ENCODE measurements at regions not wholly inside any gene's neighbourhood (a gene's known extent, or its start where the extent isn't known, plus 50 kb on each side); places are given as distances from the start of the nearest gene placed in this dataset.
"Not testable (repeated sequence)": the region's sequence is repeated elsewhere in the genome, so short reads cannot be mapped to it uniquely, and the experiment has no call there.

DNA sequence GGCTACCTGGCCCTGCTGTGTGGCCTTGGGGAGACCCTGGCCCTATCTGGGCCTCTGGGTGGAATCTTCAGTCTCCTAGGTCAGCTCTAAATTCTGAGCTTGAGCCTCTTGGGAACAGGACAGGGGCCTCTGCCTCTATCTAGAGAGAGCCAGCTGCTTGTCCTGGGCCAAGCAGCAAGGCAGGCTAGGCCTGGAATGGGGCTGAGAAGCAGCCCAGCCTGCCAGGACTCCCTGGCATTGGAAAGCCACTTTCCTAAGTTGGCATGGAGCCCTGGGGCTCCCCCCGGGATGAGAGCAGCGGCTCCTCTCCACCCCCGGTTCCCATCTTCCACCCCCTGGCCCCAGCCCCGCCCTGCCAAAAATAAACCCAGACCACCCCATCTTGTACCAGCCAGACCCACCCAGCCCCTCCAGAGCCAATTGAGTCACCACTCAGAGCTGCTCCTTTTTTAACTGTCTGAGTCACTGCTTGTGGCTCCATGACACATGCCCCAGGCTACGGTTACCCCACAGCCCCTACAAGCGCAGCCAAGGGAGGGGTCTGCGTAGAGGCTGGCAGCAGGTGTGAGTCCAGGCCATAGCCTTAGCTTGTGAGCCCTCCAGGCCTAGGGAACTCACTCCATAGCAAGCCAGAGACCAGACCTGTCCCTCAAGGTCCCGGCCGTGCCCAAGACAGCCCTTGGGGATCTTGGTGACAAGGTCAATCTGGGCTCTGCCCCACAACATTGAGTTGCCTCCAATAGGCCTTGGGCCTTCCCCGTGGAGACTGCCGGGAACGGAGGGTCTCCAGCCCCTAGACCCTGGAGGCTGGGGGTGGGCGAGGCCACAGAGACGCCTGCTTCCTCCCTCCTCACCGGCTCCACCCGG is 189.7 kb downstream of the TBC1D2B start:
- not testable (repeated sequence) for DNase-seq; H3K9me3 ChIP-seq (ENCODE audit: control insufficient read depth, low read length, poor library complexity, severe bottlenecking); H3K27me3 Mint-ChIP-seq; H3K27ac Mint-ChIP-seq; H3K4me1 Mint-ChIP-seq; H3K36me3 Mint-ChIP-seq (ENCODE audit: low read depth); H3K4me3 Mint-ChIP-seq
- ATAC-seq, result peak; percentile 28

DNA sequence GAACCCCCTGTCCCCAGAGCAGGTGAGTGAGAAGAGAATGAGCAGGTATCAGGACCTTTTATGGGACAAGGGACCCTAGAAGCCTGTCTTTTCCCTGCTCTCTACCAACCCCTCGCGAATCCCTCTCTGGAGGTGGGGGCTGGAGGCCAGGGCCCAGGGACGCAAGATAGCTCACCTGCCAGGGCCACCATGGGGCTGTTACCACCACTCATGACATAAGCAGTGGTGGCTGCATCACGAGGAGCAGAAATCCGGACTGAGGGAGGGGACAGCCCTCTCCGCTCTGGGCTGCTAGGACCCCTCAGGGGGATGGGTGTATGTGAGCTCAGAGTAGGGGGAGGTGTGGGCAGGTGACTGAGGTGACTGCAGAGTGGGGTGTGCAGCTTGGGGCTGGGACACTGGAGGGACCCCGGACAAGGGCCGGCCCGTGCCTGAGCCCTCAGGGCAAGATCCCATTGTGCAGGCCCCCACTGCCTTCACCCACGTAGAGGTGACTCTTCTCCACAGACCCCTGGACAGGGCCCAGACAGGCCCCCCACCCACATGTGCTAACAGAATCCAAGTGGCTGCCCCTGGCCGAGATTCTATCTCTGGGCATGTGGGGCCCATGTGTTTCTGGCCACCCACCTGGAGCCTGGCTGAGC is 190.6 kb downstream of the TBC1D2B start:
- H3K36me3 Mint-ChIP-seq (ENCODE audit: low read depth), result no peaks in the 10 kb centered on the region
- no peak overlapping the region for H3K4me3 Mint-ChIP-seq
- H3K27ac Mint-ChIP-seq, result no peak overlapping the region
- no peaks in the 10 kb centered on the region for H3K4me1 Mint-ChIP-seq
- no peaks in the 10 kb centered on the region for H3K9me3 ChIP-seq (ENCODE audit: control insufficient read depth, low read length, poor library complexity, severe bottlenecking)
- ATAC-seq (no peak), DNase-seq (no peak)
- H3K27me3 Mint-ChIP-seq, result peaks cover 6% of the 10 kb centered on the region

DNA sequence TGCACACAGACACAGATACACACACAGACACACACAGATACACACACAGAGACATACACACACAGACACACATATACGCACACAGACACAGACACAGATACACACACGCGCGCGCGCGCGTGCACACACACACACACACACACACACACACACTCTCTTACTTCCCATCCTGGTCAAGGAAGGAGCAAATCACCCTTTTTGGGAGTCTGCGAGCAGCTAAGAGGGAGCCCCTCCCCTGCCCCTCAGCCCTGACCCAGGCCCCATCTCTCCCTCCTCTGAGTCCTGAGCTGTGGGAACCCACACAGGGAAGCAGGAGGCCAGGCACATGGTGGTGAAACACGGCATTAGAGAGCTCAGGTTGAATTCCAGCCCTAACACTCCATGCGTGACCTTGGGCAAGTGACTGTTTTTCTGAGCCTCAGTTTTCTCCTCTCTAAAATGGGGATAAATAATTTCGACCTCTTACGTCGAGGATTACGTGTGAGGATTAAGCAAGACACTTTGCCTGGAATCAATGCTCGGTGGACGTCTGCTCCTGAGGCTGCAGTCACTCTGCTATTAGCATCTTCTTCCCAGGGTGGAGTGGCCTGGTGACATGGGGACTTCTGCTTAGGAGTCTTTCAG is 191.5 kb downstream of the TBC1D2B start:
- not testable (repeated sequence) for H3K27me3 Mint-ChIP-seq; H3K36me3 Mint-ChIP-seq (ENCODE audit: low read depth); H3K4me3 Mint-ChIP-seq; DNase-seq; H3K4me1 Mint-ChIP-seq; H3K27ac Mint-ChIP-seq; H3K9me3 ChIP-seq (ENCODE audit: control insufficient read depth, low read length, poor library complexity, severe bottlenecking); ATAC-seq

DNA sequence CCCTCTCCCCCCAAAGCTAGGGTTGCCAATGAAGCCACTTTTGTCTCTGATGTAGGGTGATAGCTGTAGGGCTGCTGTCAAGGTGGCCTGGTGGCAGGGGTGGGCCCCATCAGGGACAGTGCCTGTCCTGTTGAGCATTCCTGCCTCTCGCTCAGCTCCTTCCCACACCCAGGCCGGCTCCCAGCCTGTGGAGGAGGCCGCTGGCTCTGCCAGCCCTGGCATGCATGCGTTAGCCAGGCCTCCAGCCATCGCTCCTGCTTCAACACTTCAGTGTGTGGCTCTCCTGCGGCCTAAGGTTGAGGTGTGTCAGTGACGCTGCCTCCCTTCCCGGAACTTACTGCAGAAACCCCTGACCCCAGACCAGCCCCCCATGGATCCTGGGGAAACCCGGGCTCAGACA is 194.5 kb downstream of the TBC1D2B start:
- not testable (repeated sequence) for H3K27ac Mint-ChIP-seq; DNase-seq; H3K9me3 ChIP-seq (ENCODE audit: control insufficient read depth, low read length, poor library complexity, severe bottlenecking)

DNA sequence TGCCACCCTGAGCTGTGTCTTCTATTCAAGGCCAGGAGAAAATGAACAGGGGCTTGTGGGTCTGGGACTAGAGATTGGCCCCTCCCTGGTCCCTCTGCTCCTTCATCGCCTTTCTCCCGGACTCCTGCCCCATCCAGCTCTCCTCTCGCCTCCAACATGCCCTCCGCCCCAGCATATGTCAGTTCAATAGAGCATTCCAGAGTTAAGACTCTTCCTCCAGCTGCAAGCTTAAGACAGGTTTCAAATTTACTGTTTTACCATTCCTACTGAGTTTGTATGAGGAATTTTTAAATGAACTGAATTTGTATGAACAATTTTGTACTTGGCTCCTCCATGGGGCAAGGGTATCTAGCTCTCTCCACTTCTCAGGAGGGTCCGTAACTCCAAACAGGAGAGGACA is 195.6 kb downstream of the TBC1D2B start:
- Mint-ChIP-seq H3K4me3 (no peak overlapping the region), H3K36me3 (ENCODE audit: low read depth) (no peaks in the 10 kb centered on the region), H3K4me1 (peaks cover 2% of the 10 kb centered on the region), H3K27me3 (no peaks in the 10 kb centered on the region), H3K27ac (no peak overlapping the region)
- no peaks in the 10 kb centered on the region for H3K9me3 ChIP-seq (ENCODE audit: control insufficient read depth, low read length, poor library complexity, severe bottlenecking)
- no peak for DNase-seq
- no peak for ATAC-seq

More for the DNA sequence above, 194.5 kb downstream of the TBC1D2B start:
- not testable (repeated sequence) for H3K4me1 Mint-ChIP-seq; H3K4me3 Mint-ChIP-seq; ATAC-seq; H3K36me3 Mint-ChIP-seq (ENCODE audit: low read depth); H3K27me3 Mint-ChIP-seq

DNA sequence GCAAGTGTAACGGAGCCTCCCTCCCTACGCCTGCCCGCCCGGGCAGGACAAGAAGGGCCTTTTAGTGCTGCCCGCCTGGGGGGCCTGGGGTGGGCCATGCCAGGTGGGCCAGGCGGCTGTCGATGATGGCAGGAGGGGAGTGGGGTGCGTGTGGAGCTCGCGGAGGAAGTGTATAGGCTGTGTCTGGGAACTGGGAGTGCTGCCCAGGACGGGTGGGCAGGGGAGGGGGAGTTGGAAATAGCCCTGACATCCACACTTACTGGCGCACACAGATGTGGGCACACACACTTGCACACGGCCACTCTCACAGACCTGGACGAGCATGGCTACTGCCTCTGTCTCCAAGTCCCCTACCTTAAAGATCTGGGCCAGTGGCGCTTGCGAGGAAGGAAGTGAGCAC is 196.0 kb downstream of the TBC1D2B start:
- H3K36me3 Mint-ChIP-seq (ENCODE audit: low read depth); DNase-seq; H3K27ac Mint-ChIP-seq; H3K4me3 Mint-ChIP-seq; H3K4me1 Mint-ChIP-seq; H3K9me3 ChIP-seq (ENCODE audit: control insufficient read depth, low read length, poor library complexity, severe bottlenecking); ATAC-seq; H3K27me3 Mint-ChIP-seq: not testable (repeated sequence)

DNA sequence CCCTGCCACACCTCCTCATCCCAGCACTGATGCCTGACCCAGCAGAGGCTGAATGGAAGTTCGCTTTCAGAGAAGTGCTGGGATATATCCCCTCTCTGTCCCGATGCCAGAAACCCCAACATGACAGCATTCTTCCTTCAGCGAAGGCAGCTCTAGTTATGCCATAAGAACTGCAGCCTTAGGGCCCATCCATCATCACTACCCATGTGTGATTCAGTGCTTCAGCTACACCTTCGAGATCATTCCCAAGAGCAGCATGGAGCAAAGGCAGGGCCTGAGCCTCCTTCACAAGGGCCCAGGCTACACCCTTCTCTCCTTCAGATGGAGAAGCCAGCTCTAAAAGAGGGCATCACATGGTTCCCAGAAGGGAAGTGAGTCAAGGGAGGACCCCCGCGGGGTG is 198.0 kb downstream of the TBC1D2B start:
- not testable (repeated sequence) for H3K9me3 ChIP-seq (ENCODE audit: control insufficient read depth, low read length, poor library complexity, severe bottlenecking); H3K27ac Mint-ChIP-seq; DNase-seq; H3K36me3 Mint-ChIP-seq (ENCODE audit: low read depth); ATAC-seq; H3K27me3 Mint-ChIP-seq; H3K4me3 Mint-ChIP-seq; H3K4me1 Mint-ChIP-seq

DNA sequence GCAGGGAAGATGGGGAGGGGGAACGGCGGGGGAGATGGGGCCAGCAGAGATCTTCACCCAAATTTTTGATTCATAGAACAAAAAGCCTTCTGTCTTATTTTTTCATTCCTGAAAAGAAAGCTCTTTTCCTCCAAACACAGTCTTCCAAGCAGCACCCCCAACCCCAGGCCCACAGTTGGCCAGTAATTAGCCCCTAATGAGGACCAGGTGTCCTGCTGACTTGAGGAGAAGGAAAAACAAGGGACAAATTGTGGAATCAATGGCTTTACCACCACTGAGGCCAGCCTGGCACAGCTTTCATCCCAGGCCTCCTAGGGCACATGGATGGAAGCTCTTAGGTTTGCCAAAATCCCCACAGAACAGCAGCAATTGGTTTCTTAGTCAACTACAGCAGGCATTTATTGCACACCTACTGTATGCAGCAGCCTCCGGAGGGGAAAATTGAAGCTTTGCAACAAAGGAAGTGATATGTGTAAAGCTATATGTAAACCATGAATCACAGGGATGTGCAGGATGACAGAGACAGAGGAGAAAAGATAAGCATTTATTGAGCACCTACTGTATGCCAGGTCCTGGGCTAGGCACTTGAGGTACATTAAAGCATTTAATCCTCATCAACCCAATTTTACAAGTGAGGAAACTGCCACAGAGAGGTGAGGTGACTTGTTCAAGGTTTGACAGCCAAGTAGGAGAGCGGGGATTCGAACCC is 199.5 kb downstream of the TBC1D2B start:
- Mint-ChIP-seq H3K27me3 (no peaks in the 10 kb centered on the region), H3K4me1 (peaks cover 2% of the 10 kb centered on the region), H3K36me3 (ENCODE audit: low read depth) (no peaks in the 10 kb centered on the region), H3K27ac (no peak overlapping the region), H3K4me3 (no peak overlapping the region)
- no peaks in the 10 kb centered on the region for H3K9me3 ChIP-seq (ENCODE audit: control insufficient read depth, low read length, poor library complexity, severe bottlenecking)
- DNase-seq (no peak), ATAC-seq (no peak)

DNA sequence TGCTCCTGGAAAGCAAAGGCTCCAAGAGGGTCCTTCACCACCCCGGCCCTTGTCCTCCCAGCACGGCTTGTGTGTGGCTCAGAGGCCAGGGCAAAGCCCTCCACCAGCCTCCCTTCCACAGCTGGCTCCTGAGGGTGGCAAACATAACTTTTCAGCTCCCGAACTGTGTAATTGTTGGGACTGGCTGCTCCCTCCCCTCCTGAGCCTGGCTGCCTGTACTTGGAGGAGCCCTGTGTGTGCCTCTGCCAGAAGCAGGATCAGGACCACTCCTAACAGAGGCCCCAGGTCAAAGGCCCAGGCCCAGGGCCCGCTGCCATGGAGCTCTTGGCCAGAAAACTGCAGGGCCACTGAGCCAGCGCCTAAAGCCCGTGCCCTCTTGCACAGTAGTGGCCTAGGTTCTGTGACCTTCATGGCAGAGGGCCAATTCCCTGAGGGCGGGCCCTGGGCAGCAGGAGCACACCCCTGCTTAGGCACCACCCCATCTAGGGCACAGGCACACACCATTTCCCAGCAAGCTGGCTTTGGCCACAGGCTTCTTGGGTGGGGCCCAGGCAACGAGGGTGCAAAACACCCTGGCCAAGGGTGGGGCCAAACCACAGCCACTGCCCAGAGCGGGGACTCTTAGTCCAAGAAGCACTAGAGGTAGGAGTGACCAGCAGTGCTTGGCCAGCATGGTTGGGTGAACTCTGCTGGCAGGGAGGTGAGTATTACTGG is 201.2 kb downstream of the TBC1D2B start:
- not testable (repeated sequence) for H3K9me3 ChIP-seq (ENCODE audit: control insufficient read depth, low read length, poor library complexity, severe bottlenecking); H3K4me1 Mint-ChIP-seq; H3K27ac Mint-ChIP-seq; H3K27me3 Mint-ChIP-seq; ATAC-seq; H3K36me3 Mint-ChIP-seq (ENCODE audit: low read depth); DNase-seq; H3K4me3 Mint-ChIP-seq

DNA sequence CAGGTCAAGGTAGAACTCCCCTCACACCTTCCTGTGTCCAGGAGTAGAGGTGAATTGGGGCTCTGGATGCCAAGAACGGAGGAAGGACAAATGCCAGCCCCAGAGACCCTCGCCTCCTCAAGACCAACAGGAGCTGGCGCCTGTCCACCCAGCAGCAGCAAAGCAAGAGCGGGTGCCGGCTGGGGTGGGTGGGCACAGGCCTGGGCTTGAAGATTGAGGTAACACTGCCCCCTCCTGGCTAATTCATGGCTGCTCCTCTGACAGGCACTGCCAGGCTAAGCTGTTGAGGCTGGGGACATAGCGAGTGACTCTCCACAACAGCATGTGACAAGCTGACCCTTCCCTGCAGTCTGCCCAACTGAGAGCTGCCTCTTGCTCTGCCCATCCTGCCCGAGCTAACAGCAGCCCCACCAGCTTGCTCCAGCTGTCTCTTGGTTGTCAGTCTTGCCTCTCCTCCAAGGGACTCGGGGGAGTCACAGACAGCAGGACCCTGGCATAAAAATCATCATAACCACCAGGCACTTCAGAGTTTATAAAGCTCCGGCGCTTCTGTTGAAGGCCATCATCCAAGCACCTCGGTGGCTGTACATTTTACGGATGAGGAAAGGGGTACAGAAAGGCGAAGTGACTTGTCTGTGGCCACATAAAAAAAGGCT is 202.3 kb downstream of the TBC1D2B start:
- ATAC-seq; H3K27ac Mint-ChIP-seq; H3K36me3 Mint-ChIP-seq (ENCODE audit: low read depth); H3K9me3 ChIP-seq (ENCODE audit: control insufficient read depth, low read length, poor library complexity, severe bottlenecking); H3K4me3 Mint-ChIP-seq; H3K4me1 Mint-ChIP-seq; H3K27me3 Mint-ChIP-seq: not testable (repeated sequence)
- DNase-seq, result peak in 1 of 3 donors; percentile 11

DNA sequence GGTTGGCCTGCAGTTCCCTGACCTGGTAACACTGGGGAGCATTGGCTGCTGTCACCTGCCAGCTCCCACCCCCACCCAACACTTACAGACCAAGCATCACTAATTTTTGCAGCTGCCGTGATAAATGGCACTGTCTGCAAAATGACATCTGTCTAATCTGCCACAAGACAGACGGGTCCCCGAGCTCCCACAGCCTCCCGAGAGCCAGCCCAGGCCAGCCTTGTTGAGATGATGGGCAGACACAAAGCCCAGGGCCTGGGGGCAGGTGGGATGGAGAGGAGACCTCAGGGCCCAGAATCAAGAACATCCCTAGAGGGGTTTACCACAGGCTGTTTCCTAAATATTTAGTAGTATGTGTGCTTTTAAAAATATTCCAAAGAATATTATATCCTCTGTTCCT is 203.4 kb downstream of the TBC1D2B start:
- Mint-ChIP-seq H3K27ac (no peak overlapping the region), H3K36me3 (ENCODE audit: low read depth) (no peaks in the 10 kb centered on the region), H3K27me3 (no peaks in the 10 kb centered on the region), H3K4me1 (no peaks in the 10 kb centered on the region), H3K4me3 (no peak overlapping the region)
- DNase-seq (no peak), ATAC-seq (no peak)
- no peaks in the 10 kb centered on the region for H3K9me3 ChIP-seq (ENCODE audit: control insufficient read depth, low read length, poor library complexity, severe bottlenecking)

DNA sequence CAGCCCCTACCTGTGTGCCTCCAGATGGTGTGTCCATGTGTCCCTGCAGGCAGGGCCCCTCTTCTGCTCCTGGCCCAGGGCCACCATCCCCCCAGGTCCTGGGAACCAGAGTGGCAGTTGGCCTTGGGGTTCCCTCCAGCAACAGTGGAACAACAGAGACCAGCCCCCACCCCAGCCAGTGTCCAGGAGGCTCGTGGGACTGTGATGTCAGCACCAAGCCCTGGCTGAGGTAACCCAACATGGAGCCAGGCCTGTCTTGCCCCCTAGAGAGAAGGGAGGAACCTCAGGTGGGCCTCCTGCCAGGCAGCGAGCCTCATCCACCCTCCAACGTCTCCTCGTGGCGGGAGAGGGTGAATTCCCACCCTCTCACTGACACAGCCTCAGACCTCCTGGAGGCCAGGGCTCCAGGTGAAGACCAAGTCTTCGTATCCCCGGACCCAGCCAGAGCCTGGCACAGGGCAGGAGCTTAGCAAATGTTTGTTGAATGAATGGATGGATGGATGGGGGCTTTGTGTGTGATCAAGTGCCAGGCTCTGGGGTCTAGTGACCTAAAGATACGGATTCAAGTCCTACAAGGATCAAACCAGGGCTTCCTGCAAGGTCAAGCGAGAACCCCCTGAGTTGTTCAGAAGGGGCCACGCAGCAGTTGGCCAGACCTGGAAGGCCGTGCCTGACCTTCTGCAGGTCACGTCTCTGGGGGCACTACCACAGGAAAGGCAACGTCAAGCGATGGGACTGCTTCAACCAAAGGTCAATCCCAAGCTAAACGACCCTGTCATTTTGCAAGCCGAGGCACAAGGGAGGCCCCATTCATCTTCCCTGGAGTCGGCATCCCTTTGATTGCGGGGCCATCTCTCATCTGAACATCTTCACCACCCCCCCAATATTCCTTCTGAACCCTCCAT is 204.7 kb downstream of the TBC1D2B start:
- H3K36me3 Mint-ChIP-seq (ENCODE audit: low read depth); H3K9me3 ChIP-seq (ENCODE audit: control insufficient read depth, low read length, poor library complexity, severe bottlenecking); ATAC-seq; H3K27ac Mint-ChIP-seq; DNase-seq; H3K4me1 Mint-ChIP-seq; H3K4me3 Mint-ChIP-seq; H3K27me3 Mint-ChIP-seq: not testable (repeated sequence)

Data from T-helper 17 cell (primary cell).